HCT116 (cell line): ENCODE measurements at regions not wholly inside any gene's neighbourhood (a gene's known extent, or its start where the extent isn't known, plus 50 kb on each side); places are given as distances from the start of the nearest gene placed in this dataset.

Experiments
- ATAC-seq: fragments of 200-7000 bp; cut with Tn5 transposase; 2 replicates; pipeline ENCODE4 v1.9.1; 2020; ENCODE audit warnings: mild to moderate bottlenecking, moderate library complexity
- BruUV-seq: library from RNA; stranded (reverse); fragments of 400-500 nt; replicated peaks from 2 replicates; lab custom pipeline; 2021; lab: Mats Ljungman, UMichigan
- CTCF ChIA-PET: fragments of 300-600 bp; sonication (Branson Sonifier 250); formaldehyde crosslinking; loops from one replicate; lab custom pipeline; 2021; ENCODE audit warnings: antibody characterized with exemption; lab: Charles Lee
- POLR2A ChIA-PET: fragments of 300-600, 350-600 bp; sonication (Branson Sonifier 250); formaldehyde crosslinking; loops from one replicate; lab custom pipeline; 2021; ENCODE audit warnings: antibody characterized with exemption; lab: Charles Lee
- RAD21 ChIA-PET, 2 experiments: fragments of 300-600 bp; sonication (Branson Sonifier 250); formaldehyde crosslinking; loops; one replicate each; lab custom pipeline; 2023; ENCODE audit warnings: low total read pairs in 2 of 2; ENCODE audit not compliant: uncharacterized antibody in 2 of 2, unreplicated experiment in 2 of 2, low non-redundant PET in 1 of 2; lab: Charles Lee
- DNase-seq: peaks from one replicate; pipeline ENCODE4 v3.0.0-alpha.2; 2010; ENCODE audit warnings: low read depth, low spot score
- H2AFZ ChIP-seq: fragments of 200-600 bp; shearing (Covaris generic), sonication (generic); 2 replicates; pipeline ENCODE4 v1.6.1; 2017; ENCODE audit warnings: low read depth, mixed run types, mixed read lengths, antibody characterized with exemption, low read length; ENCODE audit not compliant: poor library complexity, severe bottlenecking
- H3K27ac ChIP-seq: 2 replicates; pipeline ENCODE4 v1.5.1; 2012; ENCODE audit warnings: low read depth, low read length
- H3K27me3 ChIP-seq: fragments of 200-600 bp; sonication (generic); 2 replicates; pipeline ENCODE4 v1.6.1; 2016; ENCODE audit warnings: mixed run types, low read length, mixed read lengths; ENCODE audit not compliant: insufficient read depth
- H3K36me3 ChIP-seq, 2 experiments: fragments of 200-500 bp in 1 of 2; fragments of 200-600 bp in 1 of 2; sonication (Bioruptor generic) in 1 of 2; sonication (generic) in 1 of 2; 2 replicates each; pipeline versions ENCODE4 v1.5.1 to v1.6.1; 2014 to 2016; ENCODE audit warnings: low read length in 2 of 2, inconsistent platforms in 1 of 2, mixed read lengths in 1 of 2, mixed run types in 1 of 2; ENCODE audit not compliant: insufficient read depth in 2 of 2, control insufficient read depth in 1 of 2
- H3K4me1 ChIP-seq, 2 experiments: fragments of 200-600 bp in 1 of 2; sonication (generic) in 1 of 2; 2 replicates each; pipeline versions ENCODE4 v1.5.1 to v1.6.1; 2012 to 2017; ENCODE audit warnings: low read length in 2 of 2, inconsistent platforms in 1 of 2, mild to moderate bottlenecking in 1 of 2, mixed read lengths in 1 of 2, mixed run types in 1 of 2, moderate library complexity in 1 of 2; ENCODE audit not compliant: insufficient read depth in 2 of 2, control insufficient read depth in 1 of 2
- H3K4me2 ChIP-seq: fragments of 200-600 bp; sonication (generic); 2 replicates; pipeline ENCODE4 v1.6.1; 2017; ENCODE audit warnings: mixed run types, low read length, mixed read lengths
- H3K4me3 ChIP-seq, 2 experiments: fragments of 200-600 bp in 1 of 2; sonication (generic) in 1 of 2; replicated peaks in 1 of 2; 2 replicates each; pipeline ENCODE4 v1.5.1; 2011 to 2016; ENCODE audit warnings: low read length in 2 of 2, control low read depth in 1 of 2, low read depth in 1 of 2, mild to moderate bottlenecking in 1 of 2, mixed read lengths in 1 of 2, mixed run types in 1 of 2
- H3K79me2 ChIP-seq: fragments of 200-600 bp; sonication (generic); 2 replicates; pipeline ENCODE4 v1.6.1; 2017; ENCODE audit warnings: mild to moderate bottlenecking, mixed run types, low read length, moderate library complexity, mixed read lengths; ENCODE audit not compliant: insufficient read depth
- H3K9ac ChIP-seq: fragments of 200-600 bp; sonication (generic); 2 replicates; pipeline ENCODE4 v1.6.1; 2016; ENCODE audit warnings: low read length, mixed read lengths
- H3K9me2 ChIP-seq: fragments of 200-600 bp; sonication (generic), shearing (Covaris generic); 2 replicates; pipeline ENCODE4 v1.6.1; 2017; ENCODE audit warnings: mixed run types, mild to moderate bottlenecking, moderate library complexity; ENCODE audit not compliant: insufficient read depth
- H3K9me3 ChIP-seq, 2 experiments: fragments of 200-500 bp in 1 of 2; fragments of 200-600 bp in 1 of 2; sonication (Bioruptor generic) in 1 of 2; sonication (generic) in 1 of 2; 2 replicates each; pipeline ENCODE4 v1.6.1; 2014 to 2017; ENCODE audit warnings: low read length in 2 of 2, mixed read lengths in 2 of 2, inconsistent platforms in 1 of 2, low read depth in 1 of 2, mild to moderate bottlenecking in 1 of 2, mixed run types in 1 of 2, moderate library complexity in 1 of 2; ENCODE audit not compliant: control insufficient read depth in 1 of 2, insufficient read depth in 1 of 2
- H4K20me1 ChIP-seq: fragments of 200-600 bp; sonication (generic), shearing (Covaris generic); 2 replicates; pipeline ENCODE4 v1.6.1; 2017; ENCODE audit warnings: mixed run types, mild to moderate bottlenecking, moderate library complexity; ENCODE audit not compliant: insufficient read depth
- CBX3 ChIP-seq: IDR thresholded peaks from 2 replicates; pipeline ENCODE4 v1.6.1; 2012; ENCODE audit warnings: low read depth
- CEBPB ChIP-seq: IDR thresholded peaks from 2 replicates; pipeline ENCODE4 v1.6.1; 2012; ENCODE audit warnings: low read depth
- ELF1 ChIP-seq: IDR thresholded peaks from 2 replicates; pipeline ENCODE4 v1.6.1; 2012; ENCODE audit warnings: low read depth, borderline replicate concordance
- EZH2 ChIP-seq: fragments of 200-600 bp; sonication (generic); IDR thresholded peaks from 2 replicates; pipeline ENCODE4 v1.6.1; 2017; ENCODE audit warnings: antibody characterized with exemption, mixed run types
- EZH2phosphoT487 ChIP-seq: fragments of 200-600 bp; IDR thresholded peaks from 2 replicates; pipeline ENCODE4 v1.6.1; 2018; ENCODE audit warnings: antibody characterized with exemption, borderline replicate concordance
- FOSL1 ChIP-seq: IDR thresholded peaks from 2 replicates; pipeline ENCODE4 v1.6.1; 2012; ENCODE audit warnings: low read depth
- MAX ChIP-seq: IDR thresholded peaks from 2 replicates; pipeline ENCODE4 v1.6.1; 2012
- POLR2A ChIP-seq: IDR thresholded peaks from 2 replicates; pipeline ENCODE4 v1.7.0; 2011; ENCODE audit warnings: borderline replicate concordance; ENCODE audit not compliant: insufficient read depth, insufficient read length; ENCODE audit errors: extremely low read depth
- POLR2AphosphoS5 ChIP-seq: IDR thresholded peaks from 2 replicates; pipeline ENCODE4 v1.6.1; 2011; ENCODE audit warnings: mild to moderate bottlenecking, low read depth, low read length, moderate library complexity
- RAD21 ChIP-seq: IDR thresholded peaks from 2 replicates; pipeline ENCODE4 v1.6.1; 2012; ENCODE audit warnings: low read depth, mild to moderate bottlenecking
- REST ChIP-seq: IDR thresholded peaks from 2 replicates; pipeline ENCODE4 v1.6.1; 2012; ENCODE audit warnings: low read depth
- SP1 ChIP-seq: IDR thresholded peaks from 2 replicates; pipeline ENCODE4 v1.6.1; 2012; ENCODE audit warnings: low read depth
- SRF ChIP-seq: IDR thresholded peaks from 2 replicates; pipeline ENCODE4 v1.6.1; 2012; ENCODE audit warnings: low read depth
- YY1 ChIP-seq: IDR thresholded peaks from 2 replicates; pipeline ENCODE4 v1.6.1; 2011; ENCODE audit warnings: low read length, low read depth, moderate library complexity, mild to moderate bottlenecking; ENCODE audit not compliant: insufficient replicate concordance; ENCODE audit errors: extremely low read depth
- ZNF274 ChIP-seq: fragments of 200-500 bp; sonication (Bioruptor generic); IDR thresholded peaks from 2 replicates; pipeline ENCODE4 v1.6.1; 2014; ENCODE audit warnings: mild to moderate bottlenecking, low read depth, low read length, inconsistent platforms
- intact Hi-C: fragments of 100-400 bp; cut with micrococcal nuclease; formaldehyde crosslinking; loops from 2 replicates; pipeline ENCODE4 v1.10.0; 2022

DNA sequence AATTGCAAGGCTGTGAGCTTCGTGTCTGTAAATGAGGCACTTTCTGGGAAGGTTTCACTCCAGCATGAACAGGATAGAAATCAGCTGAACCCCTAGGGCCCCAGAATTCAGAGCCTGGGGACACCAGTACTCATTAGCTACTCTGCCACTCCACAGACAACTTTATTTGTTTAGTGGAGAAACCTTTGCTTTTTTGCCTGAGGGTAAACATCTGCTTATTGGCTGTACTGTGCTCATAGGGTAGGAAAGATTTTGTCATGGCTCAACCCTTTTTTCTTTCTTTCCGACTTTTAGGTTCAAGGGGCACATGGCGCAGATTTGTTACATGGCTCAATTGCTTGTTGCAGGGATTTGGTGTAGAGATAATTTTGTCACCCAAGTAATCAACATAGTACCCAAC is 138.4 kb upstream of the BACE2 start:
- DNase-seq (no peak), ATAC-seq (no peak)
- CTCF ChIA-PET = no interaction called here
- Histone ChIP-seq H3K27ac (no peak overlapping the region), H4K20me1 (no peaks in the 10 kb centered on the region), H3K9me3 (peaks cover 0 to 6% of the 10 kb centered on the region in 2 experiments; a peak in 1 of 4 replicates), H3K4me1 (no peaks in the 10 kb centered on the region), H3K36me3 (no peaks in the 10 kb centered on the region), H3K79me2 (no peaks in the 10 kb centered on the region), H3K4me2 (no peak overlapping the region), H3K4me3 (no peak overlapping the region), H3K27me3 (no peaks in the 10 kb centered on the region), H3K9ac (no peak overlapping the region), H3K9me2 (no peaks in the 10 kb centered on the region), H2AFZ (no peak overlapping the region)
- RAD21 ChIA-PET = no interaction called here
- no TSS peak for BruUV-seq
- POLR2A ChIA-PET = no interaction called here
- intact Hi-C loops = no loop called here
- TF ChIP-seq CEBPB = no peak
- TF ChIP-seq RAD21 = no peak
- no peak for TF ChIP-seq MAX
- no peak for TF ChIP-seq SRF
- no peak for TF ChIP-seq YY1
- TF ChIP-seq EZH2 = no peak
- no peak for TF ChIP-seq FOSL1

DNA sequence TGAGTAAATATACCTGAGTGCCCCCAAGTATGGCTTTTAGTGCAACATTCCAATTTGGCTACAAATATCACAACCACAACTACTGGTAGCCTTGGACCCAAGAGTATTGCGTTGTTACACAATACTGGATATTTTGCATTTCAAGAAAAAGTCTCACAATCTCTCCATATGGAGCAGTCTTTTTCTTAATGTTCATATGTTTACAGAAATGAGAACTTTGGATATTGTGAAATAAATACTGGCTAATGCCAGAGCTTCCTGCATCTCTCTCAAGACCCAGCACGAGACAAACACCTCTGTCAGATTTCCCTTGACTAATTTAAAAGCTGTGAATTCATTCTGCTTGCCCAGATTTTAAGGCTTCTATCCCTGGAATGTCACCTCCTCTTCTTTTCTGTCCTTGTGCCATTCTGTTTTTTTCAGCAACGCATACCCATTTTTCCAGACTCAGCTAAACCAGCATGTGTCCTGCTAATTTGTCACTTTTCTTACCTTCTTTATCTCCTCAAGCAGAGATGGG is 136.2 kb upstream of the BACE2 start:
- no peaks in the 10 kb centered on the region for H3K27me3 ChIP-seq
- peaks cover 0 to 3% of the 10 kb centered on the region in 2 experiments; a peak in 1 of 4 replicates for H3K9me3 ChIP-seq
- no peaks in the 10 kb centered on the region for H4K20me1 ChIP-seq
- H3K4me1 ChIP-seq = no peaks in the 10 kb centered on the region
- DNase-seq (no peak), ATAC-seq (no peak)
- ChIA-PET RAD21 (no interaction called here), POLR2A (no interaction called here), CTCF (no interaction called here)
- no peak overlapping the region for H3K4me2 ChIP-seq
- H3K9ac ChIP-seq = no peak overlapping the region
- H3K4me3 ChIP-seq = no peak overlapping the region
- H2AFZ ChIP-seq = no peak overlapping the region
- H3K27ac ChIP-seq = no peak overlapping the region
- H3K36me3 ChIP-seq = no peaks in the 10 kb centered on the region
- H3K79me2 ChIP-seq = no peaks in the 10 kb centered on the region
- BruUV-seq = no TSS peak
- H3K9me2 ChIP-seq = no peaks in the 10 kb centered on the region
- intact Hi-C loops = no loop called here
- TF ChIP-seq RAD21 (no peak), SP1 (no peak), MAX (no peak), POLR2A (no peak), YY1 (no peak), CBX3 (no peak), POLR2AphosphoS5 (no peak), EZH2phosphoT487 (no peak), REST (no peak), CEBPB (no peak), ELF1 (no peak), ZNF274 (no peak)
